RWPE2 (cell line): ENCODE measurements at regions not wholly inside any gene's neighbourhood (a gene's known extent, or its start where the extent isn't known, plus 50 kb on each side); places are given as distances from the start of the nearest gene placed in this dataset.

Source experiments
- ATAC-seq: fragments of 200-7000 bp; cut with Tn5 transposase; 3 replicates; pipeline ENCODE4 v1.9.1; 2021; ENCODE audit warnings: low read depth
- DNase-seq: peaks from one replicate; pipeline ENCODE4 v3.0.0-alpha.2; 2020; ENCODE audit warnings: low spot score
- H3K27ac ChIP-seq: fragments of 450-650 bp; 2 replicates; pipeline ENCODE4 v1.5.1; 2017; ENCODE audit warnings: mild to moderate bottlenecking; ENCODE audit not compliant: poor library complexity, severe bottlenecking
- H3K27me3 ChIP-seq: fragments of 250-450 bp; sonication (Bioruptor Pico); 2 replicates; pipeline ENCODE4 v1.5.1; 2021; ENCODE audit warnings: mild to moderate bottlenecking, moderate library complexity; ENCODE audit not compliant: insufficient read depth, poor library complexity, severe bottlenecking
- H3K36me3 ChIP-seq: fragments of 250-450 bp; sonication (Bioruptor Pico); 2 replicates; pipeline ENCODE4 v1.5.1; 2020; ENCODE audit warnings: low read depth, mild to moderate bottlenecking, moderate library complexity
- H3K4me1 ChIP-seq: fragments of 250-450 bp; sonication (Bioruptor Pico); 2 replicates; pipeline ENCODE4 v1.5.1; 2021; ENCODE audit warnings: mild to moderate bottlenecking, moderate library complexity; ENCODE audit not compliant: insufficient read depth, poor library complexity, severe bottlenecking
- H3K4me3 ChIP-seq: fragments of 250-450 bp; sonication (Bioruptor Pico); 2 replicates; pipeline ENCODE4 v1.5.1; 2021; ENCODE audit warnings: mild to moderate bottlenecking, moderate library complexity; ENCODE audit not compliant: severe bottlenecking
- H3K9me3 ChIP-seq: fragments of 250-450 bp; sonication (Bioruptor Pico); 2 replicates; pipeline ENCODE4 v1.5.1; 2021; ENCODE audit warnings: mild to moderate bottlenecking, moderate library complexity; ENCODE audit not compliant: severe bottlenecking
- CTCF ChIP-seq: fragments of 450-650 bp; IDR thresholded peaks from one replicate; pipeline ENCODE4 v1.5.1; 2017; ENCODE audit warnings: mild to moderate bottlenecking, moderate library complexity; ENCODE audit not compliant: poor library complexity, severe bottlenecking

DNA sequence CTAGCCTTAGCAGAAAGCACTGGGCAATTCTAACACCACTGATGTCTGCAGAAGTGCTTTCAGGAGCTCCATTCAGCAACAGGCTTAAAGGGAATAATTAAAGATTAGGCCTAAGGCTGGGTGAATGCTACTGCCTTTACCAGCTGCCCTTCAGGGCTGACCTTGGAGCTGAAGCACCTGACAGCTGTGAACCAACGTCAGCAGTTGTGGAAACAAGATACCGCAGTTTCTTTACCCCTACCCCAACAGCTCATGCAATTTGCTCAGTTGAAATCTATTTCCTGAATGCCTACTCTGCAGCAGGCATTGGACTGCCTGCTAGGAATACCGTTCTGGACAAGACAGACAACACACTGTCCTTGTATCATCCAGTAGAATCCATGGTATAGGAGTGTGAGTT lies 51.5 kb upstream of the ADTRP start:
- Histone ChIP-seq H3K4me1 (no peaks in the 10 kb centered on the region), H3K36me3 (no peaks in the 10 kb centered on the region), H3K27me3 (no peaks in the 10 kb centered on the region), H3K27ac (no peak overlapping the region), H3K9me3 (no peaks in the 10 kb centered on the region), H3K4me3 (no peak overlapping the region)
- TF ChIP-seq CTCF, result no peak
- DNase-seq (no peak), ATAC-seq (no peak)

- no peaks in the 10 kb centered on the region for H3K4me1 ChIP-seq
- no peak overlapping the region for H3K4me3 ChIP-seq
Measured at GRCh38 chr6:11828262-11828870, 49.8 kb upstream of the ADTRP start.

More at GRCh38 chr6:11828262-11828870, 49.8 kb upstream of the ADTRP start:
- Histone ChIP-seq H3K9me3 (no peaks in the 10 kb centered on the region), H3K27ac (no peak overlapping the region), H3K27me3 (no peaks in the 10 kb centered on the region), H3K36me3 (no peaks in the 10 kb centered on the region)
- no peak for ATAC-seq
- no peak for TF ChIP-seq CTCF
- DNase-seq, result no peak
